H9 (cell line): ENCODE measurements at regions not wholly inside any gene's neighbourhood (a gene's known extent, or its start where the extent isn't known, plus 50 kb on each side); places are given as distances from the start of the nearest gene placed in this dataset.

Source experiments
- DNase-seq: peaks from one replicate; pipeline ENCODE4 v3.0.0-alpha.2; 2017
- H2AFZ ChIP-seq: one replicate; pipeline ENCODE4 v1.6.1; 2013; ENCODE audit warnings: mild to moderate bottlenecking, low read length, control low read depth, moderate library complexity
- H2AK5ac ChIP-seq: 2 replicates; pipeline ENCODE4 v1.6.1; 2013; ENCODE audit warnings: low read length, control low read depth, mixed read lengths; ENCODE audit not compliant: insufficient read length
- H2BK120ac ChIP-seq: one replicate; pipeline ENCODE4 v1.6.1; 2013; ENCODE audit warnings: low read depth, mild to moderate bottlenecking, low read length, control low read depth, inconsistent platforms; ENCODE audit not compliant: poor library complexity, severe bottlenecking
- H2BK12ac ChIP-seq: 2 replicates; pipeline ENCODE4 v1.6.1; 2013; ENCODE audit warnings: low read length, control low read depth, mixed read lengths, low read depth; ENCODE audit not compliant: insufficient read length
- H2BK15ac ChIP-seq: 2 replicates; pipeline ENCODE4 v1.6.1; 2013; ENCODE audit warnings: low read depth, low read length, control low read depth
- H2BK20ac ChIP-seq: one replicate; pipeline ENCODE4 v1.6.1; 2013; ENCODE audit warnings: low read depth, mild to moderate bottlenecking, low read length, control low read depth, inconsistent platforms; ENCODE audit not compliant: poor library complexity, severe bottlenecking
- H2BK5ac ChIP-seq: 2 replicates; pipeline ENCODE4 v1.6.1; 2013; ENCODE audit warnings: low read length, control low read depth, mixed read lengths; ENCODE audit not compliant: insufficient read length
- H3K14ac ChIP-seq: 2 replicates; pipeline ENCODE4 v1.6.1; 2013; ENCODE audit warnings: low read length, control low read depth; ENCODE audit not compliant: insufficient read depth
- H3K18ac ChIP-seq: 2 replicates; pipeline ENCODE4 v1.6.1; 2013; ENCODE audit warnings: low read depth, mild to moderate bottlenecking, mixed read lengths, low read length, control low read depth; ENCODE audit not compliant: insufficient read length
- H3K23ac ChIP-seq: 2 replicates; pipeline ENCODE4 v1.6.1; 2013; ENCODE audit warnings: low read length, control low read depth, mixed read lengths, low read depth; ENCODE audit not compliant: insufficient read length
- H3K23me2 ChIP-seq: 2 replicates; pipeline ENCODE4 v1.6.1; 2013; ENCODE audit warnings: low read depth, mild to moderate bottlenecking, mixed read lengths, low read length, control low read depth; ENCODE audit not compliant: insufficient read length, poor library complexity, severe bottlenecking
- H3K27ac ChIP-seq: 2 replicates; pipeline ENCODE4 v1.5.1; 2013; ENCODE audit warnings: low read length, control low read depth, mixed read lengths, low read depth; ENCODE audit not compliant: insufficient read length
- H3K27me3 ChIP-seq: 2 replicates; pipeline ENCODE4 v1.6.1; 2013; ENCODE audit warnings: low read length, control low read depth, inconsistent platforms; ENCODE audit not compliant: insufficient read depth
- H3K4ac ChIP-seq: 2 replicates; pipeline ENCODE4 v1.6.1; 2013; ENCODE audit warnings: low read depth, mild to moderate bottlenecking, control low read depth, inconsistent platforms, low read length, moderate library complexity
- H3K4me1 ChIP-seq: 2 replicates; pipeline ENCODE4 v1.6.1; 2013; ENCODE audit warnings: low read length, control low read depth, inconsistent platforms; ENCODE audit not compliant: insufficient read depth
- H3K4me2 ChIP-seq: 2 replicates; pipeline ENCODE4 v1.6.1; 2013; ENCODE audit warnings: low read length, control low read depth, mixed read lengths; ENCODE audit not compliant: insufficient read length, insufficient read depth
- H3K56ac ChIP-seq: 2 replicates; pipeline ENCODE4 v1.6.1; 2013; ENCODE audit warnings: low read depth, mild to moderate bottlenecking, mixed read lengths, low read length, control low read depth; ENCODE audit not compliant: insufficient read length
- H3K79me1 ChIP-seq: 2 replicates; pipeline ENCODE4 v1.6.1; 2013; ENCODE audit warnings: low read depth, mild to moderate bottlenecking, moderate library complexity, low read length, control low read depth, inconsistent platforms; ENCODE audit not compliant: insufficient read depth, poor library complexity, severe bottlenecking
- H3K79me2 ChIP-seq: 2 replicates; pipeline ENCODE4 v1.6.1; 2013; ENCODE audit warnings: low read length, control low read depth, inconsistent platforms; ENCODE audit not compliant: insufficient read depth
- H3K9ac ChIP-seq: 2 replicates; pipeline ENCODE4 v1.6.1; 2013; ENCODE audit warnings: low read length, control low read depth, mixed read lengths; ENCODE audit not compliant: insufficient read length; ENCODE audit errors: extremely low read depth
- H3K9me3 ChIP-seq: one replicate; pipeline ENCODE4 v1.6.1; 2013; ENCODE audit warnings: low read depth, low read length, inconsistent platforms; ENCODE audit not compliant: control insufficient read depth
- H3T11ph ChIP-seq: one replicate; pipeline ENCODE4 v1.6.1; 2013; ENCODE audit warnings: mild to moderate bottlenecking, low read length, control low read depth, inconsistent platforms
- H4K20me1 ChIP-seq: one replicate; pipeline ENCODE4 v1.6.1; 2013; ENCODE audit not compliant: control insufficient read depth, insufficient read length, insufficient read depth
- H4K5ac ChIP-seq: 2 replicates; pipeline ENCODE4 v1.6.1; 2013; ENCODE audit warnings: low read depth, mild to moderate bottlenecking, mixed read lengths, low read length, control low read depth; ENCODE audit not compliant: insufficient read length
- H4K8ac ChIP-seq: replicated peaks from 2 replicates; pipeline ENCODE4 v1.6.1; 2013; ENCODE audit warnings: low read length, control low read depth, mixed read lengths, low read depth; ENCODE audit not compliant: insufficient read length
- H4K91ac ChIP-seq: 2 replicates; pipeline ENCODE4 v1.6.1; 2013; ENCODE audit warnings: low read depth, mild to moderate bottlenecking, moderate library complexity, mixed read lengths, low read length, control low read depth; ENCODE audit not compliant: insufficient read length
- H3K27ac Mint-ChIP-seq, 3 experiments: 2 replicates in 2 of 3; 3 replicates in 1 of 3; pipeline ENCODE4 v1.8.0; 2020 to 2021; ENCODE audit warnings: mixed read lengths in 3 of 3, mild to moderate bottlenecking in 1 of 3, moderate library complexity in 1 of 3
- H3K27me3 Mint-ChIP-seq: 2 replicates; pipeline ENCODE4 v1.8.0; 2021; ENCODE audit warnings: low read depth, mild to moderate bottlenecking, moderate library complexity, mixed read lengths
- H3K36me3 Mint-ChIP-seq, 3 experiments: 2 replicates in 2 of 3; 3 replicates in 1 of 3; pipeline ENCODE4 v1.8.0; 2020 to 2021; ENCODE audit warnings: low read depth in 3 of 3, mixed read lengths in 3 of 3; ENCODE audit not compliant: insufficient read depth in 1 of 3
- H3K4me1 Mint-ChIP-seq, 2 experiments: 2 replicates each; pipeline ENCODE4 v1.8.0; 2020; ENCODE audit warnings: mixed read lengths in 2 of 2
- H3K4me3 Mint-ChIP-seq, 2 experiments: 2 replicates in 1 of 2; 3 replicates in 1 of 2; pipeline ENCODE4 v1.8.0; 2020 to 2021; ENCODE audit warnings: mild to moderate bottlenecking in 2 of 2, mixed read lengths in 2 of 2, moderate library complexity in 1 of 2
- H3K9me3 Mint-ChIP-seq, 2 experiments: 2 replicates in 1 of 2; 3 replicates in 1 of 2; pipeline ENCODE4 v1.8.0; 2020; ENCODE audit warnings: mild to moderate bottlenecking in 2 of 2, mixed read lengths in 2 of 2, moderate library complexity in 1 of 2
- CTCF ChIP-seq: fragments of 200-600 bp; sonication (generic); conservative IDR thresholded peaks from 3 replicates; pipeline ENCODE4 v1.8.0; 2021; ENCODE audit warnings: antibody characterized with exemption, mild to moderate bottlenecking
- WGBS: extraction: QIAGEN DNeasy Blood & Tissue Kit; methylation state at CpG from one replicate; pipeline ENCODE4 v1.1.7; 2013; ENCODE audit warnings: missing lambda C conversion rate, low lambda C conversion rate, mixed read lengths; ENCODE audit not compliant: insufficient read length; ENCODE audit errors: extremely low coverage; 5-methylcytosine and 5-hydroxymethylcytosine counted together

- no peak for DNase-seq
- no peaks in the 10 kb centered on the region for H4K20me1 ChIP-seq
Measured at GRCh38 chr16:59260892-59261291, 526.8 kb upstream of the GOT2 start.

More at GRCh38 chr16:59260892-59261291, 526.8 kb upstream of the GOT2 start:
- Histone ChIP-seq H4K8ac (no peak overlapping the region), H3K23me2 (no peaks in the 10 kb centered on the region), H2AFZ (no peak overlapping the region), H2BK5ac (no peak overlapping the region), H3K9me3 (no peaks in the 10 kb centered on the region), H3K9ac (no peak overlapping the region), H2BK120ac (no peak overlapping the region), H3K4ac (no peak overlapping the region), H2BK15ac (no peak overlapping the region), H3K18ac (no peak overlapping the region), H4K91ac (no peak overlapping the region), H3K4me1 (no peaks in the 10 kb centered on the region), H3K27me3 (no peaks in the 10 kb centered on the region), H3K4me2 (no peak overlapping the region), H3K79me1 (no peaks in the 10 kb centered on the region), H4K5ac (no peak overlapping the region), H3K79me2 (no peaks in the 10 kb centered on the region), H2BK12ac (no peak overlapping the region), H3T11ph (no peak overlapping the region), H3K23ac (no peak overlapping the region), H3K14ac (no peak overlapping the region), H2AK5ac (no peak overlapping the region), H3K56ac (no peak overlapping the region), H2BK20ac (no peak overlapping the region), H3K27ac (no peak overlapping the region)
- no CpG with 5 or more reads among the region's 4 CpGs for WGBS
- H3K27ac Mint-ChIP-seq: no peak overlapping the region
- no peaks in the 10 kb centered on the region for H3K4me1 Mint-ChIP-seq
- no peaks in the 10 kb centered on the region for H3K36me3 Mint-ChIP-seq
- no peak for TF ChIP-seq CTCF
- H3K27me3 Mint-ChIP-seq: no peaks in the 10 kb centered on the region; the same call in none of the 2 replicates
- H3K9me3 Mint-ChIP-seq: no peaks in the 10 kb centered on the region
- H3K4me3 Mint-ChIP-seq: no peak overlapping the region
